ENCODE measurements at regions not wholly inside any gene's neighbourhood (a gene's known extent, or its start where the extent isn't known, plus 50 kb on each side); places are given as distances from the start of the nearest gene placed in this dataset.

GRCh38 chr6:156513504-156513903 is 263.7 kb upstream of the ARID1B start:
- Mint-ChIP-seq H3K9me3 (peaks cover under 1% of the 10 kb centered on the region), H3K27ac (no peak overlapping the region), H3K36me3 (no peaks in the 10 kb centered on the region), H3K4me3 (no peak overlapping the region), H3K4me1 (no peaks in the 10 kb centered on the region), H3K27me3 (ENCODE audit: low read depth) (peaks cover 42% of the 10 kb centered on the region)
- no peak for TF ChIP-seq CTCF (IDR thresholded peaks at IDR 0.05; ENCODE audit: unreplicated experiment)
- no peak for DNase-seq (ENCODE audit: low spot score in 2 of 2, unreplicated experiment in 2 of 2)

GRCh38 chr6:156511570-156511969 is 265.6 kb upstream of the ARID1B start:
- Mint-ChIP-seq H3K27me3 (ENCODE audit: low read depth) (peaks cover 50% of the 10 kb centered on the region), H3K4me1 (no peaks in the 10 kb centered on the region), H3K27ac (no peak overlapping the region), H3K36me3 (no peaks in the 10 kb centered on the region), H3K9me3 (no peaks in the 10 kb centered on the region), H3K4me3 (no peak overlapping the region)
- DNase-seq (ENCODE audit: low spot score in 2 of 2, unreplicated experiment in 2 of 2) = no peak
- TF ChIP-seq CTCF (IDR thresholded peaks at IDR 0.05; ENCODE audit: unreplicated experiment) = no peak

GRCh38 chr6:156511051-156511450 is 266.1 kb upstream of the ARID1B start:
- H3K36me3 Mint-ChIP-seq = no peaks in the 10 kb centered on the region
- no peak for TF ChIP-seq CTCF (IDR thresholded peaks at IDR 0.05; ENCODE audit: unreplicated experiment)
- H3K9me3 Mint-ChIP-seq = no peaks in the 10 kb centered on the region
- H3K27ac Mint-ChIP-seq = no peak overlapping the region
- no peak overlapping the region for H3K4me3 Mint-ChIP-seq
- DNase-seq (ENCODE audit: low spot score in 2 of 2, unreplicated experiment in 2 of 2) = no peak
- peaks cover 50% of the 10 kb centered on the region for H3K27me3 Mint-ChIP-seq (ENCODE audit: low read depth)
- no peaks in the 10 kb centered on the region for H3K4me1 Mint-ChIP-seq

- DNase-seq (ENCODE audit: low spot score in 2 of 2, unreplicated experiment in 2 of 2) = no peak
- no peak for TF ChIP-seq CTCF (IDR thresholded peaks at IDR 0.05; ENCODE audit: unreplicated experiment)
- Mint-ChIP-seq H3K36me3 (no peaks in the 10 kb centered on the region), H3K4me3 (no peak overlapping the region), H3K27me3 (ENCODE audit: low read depth) (peaks cover 54% of the 10 kb centered on the region), H3K4me1 (no peaks in the 10 kb centered on the region), H3K27ac (no peak overlapping the region), H3K9me3 (no peaks in the 10 kb centered on the region)
Observed at GRCh38 chr6:156510242-156510641, 266.9 kb upstream of the ARID1B start.

GRCh38 chr6:156509496-156509895 is 267.7 kb upstream of the ARID1B start:
- DNase-seq (ENCODE audit: low spot score in 2 of 2, unreplicated experiment in 2 of 2) = no peak
- Mint-ChIP-seq H3K27ac (no peak overlapping the region), H3K4me1 (no peaks in the 10 kb centered on the region), H3K9me3 (no peaks in the 10 kb centered on the region), H3K4me3 (no peak overlapping the region), H3K27me3 (ENCODE audit: low read depth) (peaks cover 54% of the 10 kb centered on the region), H3K36me3 (no peaks in the 10 kb centered on the region)
- no peak for TF ChIP-seq CTCF (IDR thresholded peaks at IDR 0.05; ENCODE audit: unreplicated experiment)

- Mint-ChIP-seq H3K4me1 (no peaks in the 10 kb centered on the region), H3K27ac (no peak overlapping the region), H3K4me3 (no peak overlapping the region), H3K9me3 (no peaks in the 10 kb centered on the region), H3K27me3 (ENCODE audit: low read depth) (peaks cover 50% of the 10 kb centered on the region), H3K36me3 (no peaks in the 10 kb centered on the region)
- TF ChIP-seq CTCF (IDR thresholded peaks at IDR 0.05; ENCODE audit: unreplicated experiment) = no peak
- DNase-seq (ENCODE audit: low spot score in 2 of 2, unreplicated experiment in 2 of 2) = no peak
Observed at GRCh38 chr6:156508923-156509322, 268.3 kb upstream of the ARID1B start.

Measured in mesothelial cell of epicardium (in vitro differentiated cells).